IMR-90 (cell line): ENCODE measurements at regions not wholly inside any gene's neighbourhood (a gene's known extent, or its start where the extent isn't known, plus 50 kb on each side); places are given as distances from the start of the nearest gene placed in this dataset.

Source experiments
- ATAC-seq: fragments of 200-7000 bp; cut with Tn5 transposase; 2 replicates; pipeline ENCODE4 v1.9.1; 2020; ENCODE audit warnings: low read depth, mild to moderate bottlenecking, moderate library complexity
- BruUV-seq: library from RNA; stranded (reverse); fragments of 400-500 nt; replicated peaks from 2 replicates; lab custom pipeline; 2021; lab: Mats Ljungman, UMichigan
- CTCF ChIA-PET: fragments of 300-600 bp; formaldehyde crosslinking; extraction: SDS; loops from one replicate; lab custom pipeline; 2021; ENCODE audit warnings: antibody characterized with exemption; lab: Yijun Ruan, JAX
- POLR2A ChIA-PET: fragments of 300-600 bp; sonication (Branson Sonifier 250); formaldehyde crosslinking; loops from one replicate; lab custom pipeline; 2022; ENCODE audit warnings: antibody characterized with exemption; ENCODE audit not compliant: unreplicated experiment; lab: Charles Lee
- DNase-seq: peaks from one replicate; pipeline ENCODE4 v3.0.0; 2013
- H2AFZ ChIP-seq: replicated peaks from 2 replicates; pipeline ENCODE3; 2013; ENCODE audit warnings: low read length, mild to moderate bottlenecking; ENCODE audit not compliant: poor library complexity
- H2AK5ac ChIP-seq: 2 replicates; pipeline ENCODE4 v1.6.1; 2013; ENCODE audit warnings: low read depth, low read length, inconsistent platforms
- H2AK9ac ChIP-seq: replicated peaks from 2 replicates; pipeline ENCODE3; 2013; ENCODE audit warnings: mild to moderate bottlenecking, low read depth, low read length, moderate library complexity; ENCODE audit not compliant: poor library complexity
- H2BK120ac ChIP-seq: 2 replicates; pipeline ENCODE4 v1.6.1; 2013; ENCODE audit warnings: low read depth, low read length, inconsistent platforms
- H2BK15ac ChIP-seq: 3 replicates; pipeline ENCODE4 v1.6.1; 2013; ENCODE audit warnings: low read depth, low read length, inconsistent platforms
- H2BK20ac ChIP-seq: 2 replicates; pipeline ENCODE4 v1.6.1; 2013; ENCODE audit warnings: low read depth, mild to moderate bottlenecking, inconsistent platforms, low read length, moderate library complexity
- H2BK5ac ChIP-seq: 2 replicates; pipeline ENCODE4 v1.6.1; 2013; ENCODE audit warnings: mild to moderate bottlenecking, low read depth, low read length, inconsistent platforms; ENCODE audit not compliant: poor library complexity, severe bottlenecking
- H3K14ac ChIP-seq: replicated peaks from 2 replicates; pipeline ENCODE4 v1.6.1; 2013; ENCODE audit warnings: low read depth, low read length, inconsistent platforms
- H3K18ac ChIP-seq: 2 replicates; pipeline ENCODE4 v1.6.1; 2013; ENCODE audit warnings: low read depth, low read length, control low read depth
- H3K23ac ChIP-seq: 2 replicates; pipeline ENCODE4 v1.6.1; 2013; ENCODE audit warnings: low read depth, low read length, inconsistent platforms
- H3K27ac ChIP-seq: 2 replicates; pipeline ENCODE4 v1.5.1; 2013; ENCODE audit warnings: mild to moderate bottlenecking, control low read depth, low read length; ENCODE audit not compliant: insufficient read depth
- H3K27me3 ChIP-seq: 2 replicates; pipeline ENCODE4 v1.6.1; 2013; ENCODE audit warnings: low read length; ENCODE audit not compliant: control insufficient read depth, insufficient read depth
- H3K36me3 ChIP-seq: 2 replicates; pipeline ENCODE4 v1.6.1; 2013; ENCODE audit warnings: low read length, mixed read lengths; ENCODE audit not compliant: control insufficient read depth, insufficient read depth
- H3K4ac ChIP-seq: 2 replicates; pipeline ENCODE4 v1.6.1; 2013; ENCODE audit warnings: low read depth, low read length, inconsistent platforms
- H3K4me1 ChIP-seq: 2 replicates; pipeline ENCODE4 v1.6.1; 2013; ENCODE audit warnings: low read length, mixed read lengths; ENCODE audit not compliant: control insufficient read depth, insufficient read depth
- H3K4me2 ChIP-seq: 2 replicates; pipeline ENCODE4 v1.6.1; 2013; ENCODE audit warnings: low read depth, mild to moderate bottlenecking, control low read depth, low read length, moderate library complexity
- H3K4me3 ChIP-seq: 2 replicates; pipeline ENCODE4 v1.5.1; 2013; ENCODE audit warnings: low read depth, mild to moderate bottlenecking, control low read depth, low read length, moderate library complexity; ENCODE audit not compliant: insufficient read depth
- H3K56ac ChIP-seq: 2 replicates; pipeline ENCODE4 v1.6.1; 2013; ENCODE audit warnings: low read length, inconsistent platforms; ENCODE audit not compliant: insufficient read depth; ENCODE audit errors: extremely low read depth
- H3K79me1 ChIP-seq, 2 experiments: 2 replicates each; pipeline ENCODE4 v1.6.1; 2013; ENCODE audit warnings: low read length in 2 of 2, inconsistent platforms in 1 of 2, low read depth in 1 of 2
- H3K9ac ChIP-seq: 2 replicates; pipeline ENCODE4 v1.6.1; 2013; ENCODE audit warnings: low read depth, low read length, control low read depth
- H3K9me1 ChIP-seq: 2 replicates; pipeline ENCODE4 v1.6.1; 2013; ENCODE audit warnings: low read length, inconsistent platforms; ENCODE audit not compliant: insufficient read depth
- H3K9me3 ChIP-seq: 2 replicates; pipeline ENCODE4 v1.6.1; 2013; ENCODE audit warnings: low read length; ENCODE audit not compliant: control insufficient read depth, insufficient read depth
- H4K20me1 ChIP-seq: 2 replicates; pipeline ENCODE4 v1.6.1; 2013; ENCODE audit warnings: low read length, inconsistent platforms; ENCODE audit not compliant: insufficient read depth
- H4K5ac ChIP-seq: 2 replicates; pipeline ENCODE4 v1.6.1; 2013; ENCODE audit warnings: mild to moderate bottlenecking, low read depth, low read length, control low read depth
- H4K8ac ChIP-seq, 2 experiments: 2 replicates each; pipeline ENCODE4 v1.6.1; 2013; ENCODE audit warnings: low read depth in 2 of 2, low read length in 2 of 2, control low read depth in 1 of 2, inconsistent platforms in 1 of 2
- H4K91ac ChIP-seq: 2 replicates; pipeline ENCODE4 v1.6.1; 2013; ENCODE audit warnings: low read depth, low read length, inconsistent platforms; ENCODE audit not compliant: insufficient read depth
- BHLHE40 ChIP-seq: fragments of 150-350 bp; IDR thresholded peaks from 2 replicates; pipeline ENCODE4 v1.6.1; 2016; ENCODE audit warnings: mild to moderate bottlenecking, low read depth, low read length
- CEBPB ChIP-seq: IDR thresholded peaks from 2 replicates; pipeline ENCODE4 v1.6.1; 2012; ENCODE audit warnings: low read depth, low read length, improper control_type of control experiment
- CHD1 ChIP-seq: IDR thresholded peaks from 2 replicates; pipeline ENCODE4 v1.6.1; 2012; ENCODE audit warnings: low read depth, low read length, improper control_type of control experiment
- ELK1 ChIP-seq: fragments of 150-350 bp; IDR thresholded peaks from 2 replicates; pipeline ENCODE4 v1.6.1; 2016; ENCODE audit warnings: low read depth, mild to moderate bottlenecking, low read length, moderate library complexity, borderline replicate concordance
- FOS ChIP-seq: fragments of 150-350 bp; IDR thresholded peaks from 2 replicates; pipeline ENCODE4 v1.6.1; 2016; ENCODE audit warnings: low read depth, low read length
- MAFK ChIP-seq: IDR thresholded peaks from 2 replicates; pipeline ENCODE4 v1.6.1; 2012; ENCODE audit warnings: low read depth, low read length, improper control_type of control experiment
- MAZ ChIP-seq: IDR thresholded peaks from 2 replicates; pipeline ENCODE4 v1.6.1; 2012; ENCODE audit warnings: low read depth, mild to moderate bottlenecking, low read length, improper control_type of control experiment, moderate library complexity, borderline replicate concordance
- MXI1 ChIP-seq: IDR thresholded peaks from 2 replicates; pipeline ENCODE4 v1.6.1; 2012; ENCODE audit warnings: low read depth, mild to moderate bottlenecking, low read length, moderate library complexity, borderline replicate concordance
- NFE2L2 ChIP-seq: fragments of 150-350 bp; IDR thresholded peaks from 2 replicates; pipeline ENCODE4 v1.6.1; 2016; ENCODE audit warnings: low read depth, mild to moderate bottlenecking, low read length
- POLR2A ChIP-seq: IDR thresholded peaks from 2 replicates; pipeline ENCODE4 v1.6.1; 2012; ENCODE audit warnings: mild to moderate bottlenecking, low read depth, low read length
- RAD21 ChIP-seq: IDR thresholded peaks from 2 replicates; pipeline ENCODE4 v1.6.1; 2012; ENCODE audit warnings: low read length, improper control_type of control experiment
- RCOR1 ChIP-seq: IDR thresholded peaks from 2 replicates; pipeline ENCODE4 v1.6.1; 2012; ENCODE audit warnings: mild to moderate bottlenecking, low read length, improper control_type of control experiment; ENCODE audit not compliant: insufficient replicate concordance
- RFX5 ChIP-seq: IDR thresholded peaks from 2 replicates; pipeline ENCODE4 v1.8.0; 2012; ENCODE audit warnings: low read depth, mild to moderate bottlenecking, low read length, moderate library complexity
- USF2 ChIP-seq: fragments of 150-350 bp; IDR thresholded peaks from 2 replicates; pipeline ENCODE4 v1.6.1; 2017; ENCODE audit warnings: mild to moderate bottlenecking, antibody characterized with exemption, low read length, low read depth
- WGBS, 2 experiments: methylation state at CpG; one replicate each; pipeline versions ENCODE4 v1.1.5 to v1.1.7; 2013; ENCODE audit warnings: missing lambda C conversion rate in 2 of 2; ENCODE audit not compliant: insufficient read length in 1 of 2; ENCODE audit errors: extremely low coverage in 2 of 2; 5-methylcytosine and 5-hydroxymethylcytosine counted together
- dilution Hi-C: fragments of 300-500 bp; cut with HindIII; formaldehyde crosslinking; loops from one replicate; pipeline ENCODE4 v1.14.3; 2018; ENCODE audit warnings: low sequenced_read_pairs; ENCODE audit not compliant: unreplicated experiment
- in situ Hi-C: fragments of 300-500 bp; cut with MboI; formaldehyde crosslinking; loops from 3 replicates; pipeline ENCODE4 v1.14.3; 2019; ENCODE audit warnings: low sequenced_read_pairs, inconsistent platforms, mixed read lengths
- intact Hi-C: fragments of 100-400 bp; cut with micrococcal nuclease; formaldehyde crosslinking; loops from 2 replicates; pipeline ENCODE4 v1.10.0; 2022

- no peaks in the 10 kb centered on the region for H4K20me1 ChIP-seq
- H2AK5ac ChIP-seq = no peak overlapping the region
- no peak overlapping the region for H4K5ac ChIP-seq
- no peak for TF ChIP-seq MAZ
- TF ChIP-seq MAFK = no peak
- no peak for TF ChIP-seq CHD1
- no peak for TF ChIP-seq NFE2L2
- no peak for TF ChIP-seq USF2
- TF ChIP-seq RAD21 = no peak
- TF ChIP-seq MXI1 = no peak
- no peak for TF ChIP-seq RCOR1
- TF ChIP-seq CEBPB = no peak
- no peak for TF ChIP-seq FOS
- no peak for TF ChIP-seq RFX5
- TF ChIP-seq ELK1 = no peak
- TF ChIP-seq POLR2A = no peak
- no peak for TF ChIP-seq BHLHE40
- H3K14ac ChIP-seq = no peak overlapping the region
- dilution Hi-C loops (no loop called here), intact Hi-C loops (no loop called here), in situ Hi-C loops (no loop called here)
- H3K23ac ChIP-seq = no peak overlapping the region
- ChIA-PET POLR2A (no interaction called here), CTCF (no interaction called here)
- no peak overlapping the region for H2BK20ac ChIP-seq
- H4K8ac ChIP-seq = no peak overlapping the region
- H3K4me1 ChIP-seq = no peaks in the 10 kb centered on the region
- no peak for ATAC-seq
- no peak overlapping the region for H3K4me2 ChIP-seq
- DNase-seq = no peak
- 13% methylated on average over 1 of the region's 4 CpGs; no CpG with 5 or more reads in 1 of the 2 experiments for WGBS, 2 experiments
- BruUV-seq = no TSS peak
- no peaks in the 10 kb centered on the region for H3K36me3 ChIP-seq
- H2AK9ac ChIP-seq = no peak overlapping the region
- peaks cover 3% of the 10 kb centered on the region; the same call in 1 of the 2 replicates for H3K9me3 ChIP-seq
- no peak overlapping the region for H2BK5ac ChIP-seq
- H2AFZ ChIP-seq = no peak overlapping the region
- no peak overlapping the region for H3K18ac ChIP-seq
- H3K79me1 ChIP-seq = no peaks in the 10 kb centered on the region
- H4K91ac ChIP-seq = no peak overlapping the region
- no peak overlapping the region for H3K9ac ChIP-seq
- H2BK15ac ChIP-seq = no peak overlapping the region
- H3K4ac ChIP-seq = no peak overlapping the region
- no peaks in the 10 kb centered on the region for H3K9me1 ChIP-seq
- no peak overlapping the region for H3K56ac ChIP-seq
- no peak overlapping the region for H3K4me3 ChIP-seq
- no peaks in the 10 kb centered on the region for H3K27me3 ChIP-seq
- H3K27ac ChIP-seq = no peak overlapping the region
- no peak overlapping the region for H2BK120ac ChIP-seq
Measured at GRCh38 chr6:5869676-5870075, 137.0 kb downstream of the NRN1 start.
